ENCODE measurements at regions not wholly inside any gene's neighbourhood (a gene's known extent, or its start where the extent isn't known, plus 50 kb on each side); places are given as distances from the start of the nearest gene placed in this dataset.

- H3K4me3 Mint-ChIP-seq (ENCODE audit: unreplicated experiment) = no peak overlapping the region
- peak; percentile 56 for DNase-seq (ENCODE audit: extremely low spot score, unreplicated experiment)
- no peak overlapping the region for H3K27ac Mint-ChIP-seq (ENCODE audit: unreplicated experiment)
- H3K27me3 Mint-ChIP-seq (ENCODE audit: unreplicated experiment) = peaks cover 3% of the 10 kb centered on the region
- H3K4me1 Mint-ChIP-seq (ENCODE audit: unreplicated experiment) = no peaks in the 10 kb centered on the region
- H3K9me3 Mint-ChIP-seq (ENCODE audit: unreplicated experiment) = peaks cover 4% of the 10 kb centered on the region
- H3K36me3 Mint-ChIP-seq (ENCODE audit: unreplicated experiment) = no peaks in the 10 kb centered on the region
- TF ChIP-seq CTCF (IDR thresholded peaks at IDR 0.05) = no peak
These were observed 115.9 kb downstream of the RHOU start for GRCh38 chr1:228851193-228851592.

GRCh38 chr1:228851618-228852017 lies 116.3 kb downstream of the RHOU start:
- Mint-ChIP-seq H3K27me3 (ENCODE audit: unreplicated experiment) (peaks cover 5% of the 10 kb centered on the region), H3K36me3 (ENCODE audit: unreplicated experiment) (no peaks in the 10 kb centered on the region), H3K27ac (ENCODE audit: unreplicated experiment) (no peak overlapping the region), H3K4me3 (ENCODE audit: unreplicated experiment) (no peak overlapping the region), H3K4me1 (ENCODE audit: unreplicated experiment) (no peaks in the 10 kb centered on the region), H3K9me3 (ENCODE audit: unreplicated experiment) (peaks cover 4% of the 10 kb centered on the region)
- TF ChIP-seq CTCF (IDR thresholded peaks at IDR 0.05) = no peak
- DNase-seq (ENCODE audit: extremely low spot score, unreplicated experiment) = no peak

- H3K27ac Mint-ChIP-seq (ENCODE audit: unreplicated experiment) = no peak overlapping the region
- no peaks in the 10 kb centered on the region for H3K36me3 Mint-ChIP-seq (ENCODE audit: unreplicated experiment)
- peaks cover 5% of the 10 kb centered on the region for H3K27me3 Mint-ChIP-seq (ENCODE audit: unreplicated experiment)
- no peaks in the 10 kb centered on the region for H3K4me1 Mint-ChIP-seq (ENCODE audit: unreplicated experiment)
- DNase-seq (ENCODE audit: extremely low spot score, unreplicated experiment) = peak; percentile 67
- no peak for TF ChIP-seq CTCF (IDR thresholded peaks at IDR 0.05)
- H3K4me3 Mint-ChIP-seq (ENCODE audit: unreplicated experiment) = no peak overlapping the region
- H3K9me3 Mint-ChIP-seq (ENCODE audit: unreplicated experiment) = peaks cover 4% of the 10 kb centered on the region
These were observed 116.7 kb downstream of the RHOU start for GRCh38 chr1:228852024-228852423.

GRCh38 chr1:228852511-228853088 lies 117.3 kb downstream of the RHOU start:
- peak; percentile 68 for DNase-seq (ENCODE audit: extremely low spot score, unreplicated experiment)
- Mint-ChIP-seq H3K4me1 (ENCODE audit: unreplicated experiment) (no peaks in the 10 kb centered on the region), H3K36me3 (ENCODE audit: unreplicated experiment) (no peaks in the 10 kb centered on the region), H3K4me3 (ENCODE audit: unreplicated experiment) (no peak overlapping the region), H3K9me3 (ENCODE audit: unreplicated experiment) (peaks cover 4% of the 10 kb centered on the region), H3K27ac (ENCODE audit: unreplicated experiment) (no peak overlapping the region), H3K27me3 (ENCODE audit: unreplicated experiment) (peaks cover 5% of the 10 kb centered on the region)
- no peak for TF ChIP-seq CTCF (IDR thresholded peaks at IDR 0.05)

- Mint-ChIP-seq H3K9me3 (ENCODE audit: unreplicated experiment) (peaks cover 4% of the 10 kb centered on the region), H3K4me1 (ENCODE audit: unreplicated experiment) (no peaks in the 10 kb centered on the region), H3K36me3 (ENCODE audit: unreplicated experiment) (no peaks in the 10 kb centered on the region), H3K27ac (ENCODE audit: unreplicated experiment) (no peak overlapping the region), H3K27me3 (ENCODE audit: unreplicated experiment) (peaks cover 8% of the 10 kb centered on the region), H3K4me3 (ENCODE audit: unreplicated experiment) (no peak overlapping the region)
- no peak for TF ChIP-seq CTCF (IDR thresholded peaks at IDR 0.05)
- DNase-seq (ENCODE audit: extremely low spot score, unreplicated experiment) = peak; percentile 0
These were observed 117.9 kb downstream of the RHOU start for GRCh38 chr1:228853191-228853590.

Data from osteocyte (in vitro differentiated cells).